Stimulated activated naive B cell treated with anti-CD40 and anti-IgM and Interleukin-4, amounts not matched to agents 10 μg/mL and 1 μg/mL and 100 μg/mL, for 72 hours (primary cell): ENCODE measurements at regions not wholly inside any gene's neighbourhood (a gene's known extent, or its start where the extent isn't known, plus 50 kb on each side); places are given as distances from the start of the nearest gene placed in this dataset.

Experiments used
- ATAC-seq, 2 donors: fragments of 150-1000 bp; cut with Tn5 transposase; replicated peaks; 2 replicates each; pipeline ENCODE4 v1.10.0; 2021; ENCODE audit warnings: moderate library complexity in 1 of 2
- DNase-seq: peaks from one replicate; pipeline ENCODE4 v3.0.0; 2021
- H3K27ac Mint-ChIP-seq: one replicate; pipeline ENCODE4 v1.8.0; 2022; ENCODE audit warnings: mild to moderate bottlenecking, mixed read lengths
- H3K27me3 Mint-ChIP-seq, 2 donors: one replicate each; pipeline ENCODE4 v1.8.0; 2022; ENCODE audit warnings: mixed read lengths in 2 of 2
- H3K36me3 Mint-ChIP-seq, 2 donors: one replicate each; pipeline ENCODE4 v1.8.0; 2022; ENCODE audit warnings: mixed read lengths in 2 of 2, mild to moderate bottlenecking in 1 of 2
- H3K4me1 Mint-ChIP-seq, 2 donors: one replicate each; pipeline ENCODE4 v1.8.0; 2022; ENCODE audit warnings: mixed read lengths in 2 of 2, mild to moderate bottlenecking in 1 of 2
- H3K4me3 Mint-ChIP-seq, 2 donors: one replicate each; pipeline ENCODE4 v1.8.0; 2022; ENCODE audit warnings: mild to moderate bottlenecking in 2 of 2, mixed read lengths in 2 of 2, moderate library complexity in 1 of 2
- H3K9me3 Mint-ChIP-seq, 2 donors: one replicate each; pipeline ENCODE4 v1.8.0; 2022; ENCODE audit warnings: mixed read lengths in 2 of 2, mild to moderate bottlenecking in 1 of 2

- Mint-ChIP-seq H3K36me3 (no peaks in the 10 kb centered on the region), H3K9me3 (no peaks in the 10 kb centered on the region), H3K27ac (no peak overlapping the region), H3K4me3 (no peak overlapping the region), H3K27me3 (peaks cover 0 to 4% of the 10 kb centered on the region in 2 donors), H3K4me1 (peaks cover 2 to 17% of the 10 kb centered on the region in 2 donors)
- DNase-seq (no peak), ATAC-seq (no peak)
Observed at GRCh38 chr1:229986737-229987337, 80.2 kb upstream of the GALNT2 start.

GRCh38 chr1:229987953-229988352 lies 79.1 kb upstream of the GALNT2 start:
- DNase-seq, result no peak
- no peaks in the 10 kb centered on the region for H3K9me3 Mint-ChIP-seq

GRCh38 chr1:229988534-229988933 lies 78.5 kb upstream of the GALNT2 start:
- DNase-seq (no peak), ATAC-seq (no peak)
- Mint-ChIP-seq H3K4me1 (peaks cover 4 to 17% of the 10 kb centered on the region in 2 donors), H3K9me3 (no peaks in the 10 kb centered on the region), H3K27me3 (peaks cover 0 to 4% of the 10 kb centered on the region in 2 donors), H3K27ac (no peak overlapping the region), H3K36me3 (no peaks in the 10 kb centered on the region), H3K4me3 (no peak overlapping the region)

More at GRCh38 chr1:229987953-229988352, 79.1 kb upstream of the GALNT2 start:
- Mint-ChIP-seq H3K4me3 (no peak overlapping the region), H3K4me1 (peaks cover 2 to 17% of the 10 kb centered on the region in 2 donors), H3K36me3 (no peaks in the 10 kb centered on the region), H3K27ac (no peak overlapping the region), H3K27me3 (peaks cover 0 to 4% of the 10 kb centered on the region in 2 donors)
- peak; percentile 48 to 61 for ATAC-seq

GRCh38 chr1:229989591-229990248 lies 77.3 kb upstream of the GALNT2 start:
- peaks cover 2 to 13% of the 10 kb centered on the region in 2 donors for H3K4me1 Mint-ChIP-seq
- peak in 1 of 2 donors; percentile 51 for ATAC-seq
- H3K27ac Mint-ChIP-seq, result no peak overlapping the region
- H3K9me3 Mint-ChIP-seq, result no peaks in the 10 kb centered on the region
- H3K27me3 Mint-ChIP-seq, result peaks cover 0 to 4% of the 10 kb centered on the region in 2 donors
- no peaks in the 10 kb centered on the region for H3K36me3 Mint-ChIP-seq
- H3K4me3 Mint-ChIP-seq, result no peak overlapping the region
- DNase-seq, result no peak

GRCh38 chr1:229990326-229990725 lies 76.7 kb upstream of the GALNT2 start:
- Mint-ChIP-seq H3K27me3 (peaks cover 0 to 4% of the 10 kb centered on the region in 2 donors), H3K27ac (no peak overlapping the region), H3K36me3 (no peaks in the 10 kb centered on the region), H3K9me3 (no peaks in the 10 kb centered on the region), H3K4me3 (no peak overlapping the region), H3K4me1 (peaks cover 2 to 13% of the 10 kb centered on the region in 2 donors)
- DNase-seq (no peak), ATAC-seq (no peak)

- peaks cover 2 to 13% of the 10 kb centered on the region in 2 donors for H3K4me1 Mint-ChIP-seq
- DNase-seq, result no peak
- H3K36me3 Mint-ChIP-seq, result no peaks in the 10 kb centered on the region
- peaks cover 0 to 4% of the 10 kb centered on the region in 2 donors for H3K27me3 Mint-ChIP-seq
- no peak overlapping the region for H3K4me3 Mint-ChIP-seq
- H3K9me3 Mint-ChIP-seq, result no peaks in the 10 kb centered on the region
- no peak for ATAC-seq
- H3K27ac Mint-ChIP-seq, result no peak overlapping the region
Observed at GRCh38 chr1:229991104-229991513, 75.9 kb upstream of the GALNT2 start.

- ATAC-seq (no peak), DNase-seq (no peak)
- no peak overlapping the region for H3K4me3 Mint-ChIP-seq
- H3K27ac Mint-ChIP-seq, result no peak overlapping the region
- no peaks in the 10 kb centered on the region for H3K9me3 Mint-ChIP-seq
- peaks cover 0 to 4% of the 10 kb centered on the region in 2 donors for H3K27me3 Mint-ChIP-seq
- H3K4me1 Mint-ChIP-seq, result peaks cover 2 to 13% of the 10 kb centered on the region in 2 donors
- no peaks in the 10 kb centered on the region for H3K36me3 Mint-ChIP-seq
Observed at GRCh38 chr1:229991724-229992333, 75.2 kb upstream of the GALNT2 start.

- Mint-ChIP-seq H3K4me1 (peaks cover 2 to 4% of the 10 kb centered on the region in 2 donors), H3K27me3 (peaks cover 0 to 4% of the 10 kb centered on the region in 2 donors), H3K36me3 (no peaks in the 10 kb centered on the region), H3K9me3 (no peaks in the 10 kb centered on the region), H3K27ac (no peak overlapping the region), H3K4me3 (no peak overlapping the region)
- DNase-seq (no peak), ATAC-seq (peak; percentile 63 to 68)
Observed at GRCh38 chr1:229993060-229993459, 74.0 kb upstream of the GALNT2 start.

- H3K27me3 Mint-ChIP-seq, result no peaks in the 10 kb centered on the region
- no peaks in the 10 kb centered on the region for H3K36me3 Mint-ChIP-seq
- H3K9me3 Mint-ChIP-seq, result no peaks in the 10 kb centered on the region
- no peak for DNase-seq
- peaks cover 0 to 2% of the 10 kb centered on the region in 2 donors for H3K4me1 Mint-ChIP-seq
- H3K27ac Mint-ChIP-seq, result no peak overlapping the region
- ATAC-seq, result no peak
- no peak overlapping the region for H3K4me3 Mint-ChIP-seq
Observed at GRCh38 chr1:229993894-229994293, 73.1 kb upstream of the GALNT2 start.

GRCh38 chr1:229999004-229999670 lies 67.9 kb upstream of the GALNT2 start:
- ATAC-seq, result no peak

GRCh38 chr1:230000493-230001184 lies 66.4 kb upstream of the GALNT2 start:
- H3K4me1 Mint-ChIP-seq, result peaks cover 8 to 9% of the 10 kb centered on the region in 2 donors
- ATAC-seq (no peak), DNase-seq (no peak)
- H3K36me3 Mint-ChIP-seq, result no peaks in the 10 kb centered on the region
- peaks cover 4 to 5% of the 10 kb centered on the region in 2 donors for H3K27me3 Mint-ChIP-seq
- no peak overlapping the region for H3K4me3 Mint-ChIP-seq
- H3K27ac Mint-ChIP-seq, result no peak overlapping the region
- no peaks in the 10 kb centered on the region for H3K9me3 Mint-ChIP-seq

More at GRCh38 chr1:229999004-229999670, 67.9 kb upstream of the GALNT2 start:
- no peaks in the 10 kb centered on the region for H3K36me3 Mint-ChIP-seq
- no peak overlapping the region for H3K4me3 Mint-ChIP-seq
- H3K9me3 Mint-ChIP-seq, result no peaks in the 10 kb centered on the region
- H3K4me1 Mint-ChIP-seq, result no peaks in the 10 kb centered on the region
- no peak for DNase-seq
- no peak overlapping the region for H3K27ac Mint-ChIP-seq
- peaks cover 4 to 5% of the 10 kb centered on the region in 2 donors for H3K27me3 Mint-ChIP-seq

GRCh38 chr1:230002164-230002803 lies 64.8 kb upstream of the GALNT2 start:
- DNase-seq, result no peak
- peaks cover 8 to 9% of the 10 kb centered on the region in 2 donors for H3K4me1 Mint-ChIP-seq
- H3K4me3 Mint-ChIP-seq, result no peak overlapping the region
- ATAC-seq, result no peak
- H3K9me3 Mint-ChIP-seq, result no peaks in the 10 kb centered on the region
- H3K36me3 Mint-ChIP-seq, result no peaks in the 10 kb centered on the region
- H3K27me3 Mint-ChIP-seq, result peaks cover 4 to 5% of the 10 kb centered on the region in 2 donors
- no peak overlapping the region for H3K27ac Mint-ChIP-seq

- Mint-ChIP-seq H3K4me3 (no peak overlapping the region), H3K27ac (no peak overlapping the region), H3K9me3 (no peaks in the 10 kb centered on the region), H3K36me3 (no peaks in the 10 kb centered on the region), H3K4me1 (peaks cover 8 to 9% of the 10 kb centered on the region in 2 donors), H3K27me3 (peaks cover 4 to 5% of the 10 kb centered on the region in 2 donors)
- DNase-seq (no peak), ATAC-seq (no peak)
Observed at GRCh38 chr1:230003409-230003808, 63.6 kb upstream of the GALNT2 start.
